ENCODE measurements at regions not wholly inside any gene's neighbourhood (a gene's known extent, or its start where the extent isn't known, plus 50 kb on each side); places are given as distances from the start of the nearest gene placed in this dataset.

DNA sequence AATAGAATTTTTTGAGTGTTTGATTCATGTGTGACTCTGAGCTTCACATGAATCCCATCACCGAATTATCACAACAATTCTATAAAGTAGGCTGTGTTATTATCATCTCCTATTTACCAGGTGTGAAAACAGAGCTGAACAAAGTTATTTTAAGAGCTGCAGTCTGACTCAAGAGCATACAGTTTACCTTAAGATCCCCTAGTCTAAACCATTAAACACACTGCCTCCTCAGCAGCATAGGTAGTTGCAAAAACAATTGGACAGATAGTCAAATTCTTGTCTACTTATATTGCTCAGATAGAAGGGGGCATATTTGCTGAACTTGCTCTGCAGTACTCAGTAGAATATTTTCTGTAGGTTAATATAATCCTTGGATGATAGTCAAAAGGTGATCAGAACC, 219.8 kb upstream of the ATP2B1 start:
- DNase-seq (ENCODE audit: low read depth, low spot score) = no peak

DNA sequence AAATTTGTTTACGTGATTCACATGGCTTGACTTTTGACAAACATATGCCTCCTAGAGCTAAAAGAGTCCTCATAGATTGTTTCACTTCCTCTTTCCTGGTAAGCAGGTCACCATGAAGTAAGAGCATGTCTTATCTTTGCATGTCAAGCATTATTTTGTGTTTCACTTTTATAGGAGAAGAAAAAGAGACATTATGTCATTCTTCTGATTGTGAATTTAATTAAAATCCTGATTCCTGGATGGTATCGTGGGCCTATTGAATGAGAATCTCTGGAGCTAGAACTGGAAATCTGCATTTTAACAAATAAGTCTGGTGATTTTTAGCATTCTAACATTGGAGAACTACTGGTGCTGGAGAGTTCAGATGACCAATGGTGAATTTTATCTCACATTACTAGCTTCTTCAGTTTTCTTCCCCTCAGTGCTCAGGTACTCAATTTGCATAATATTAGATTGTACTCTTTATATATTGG, 218.6 kb upstream of the ATP2B1 start:
- DNase-seq (ENCODE audit: low read depth, low spot score) = no peak

DNA sequence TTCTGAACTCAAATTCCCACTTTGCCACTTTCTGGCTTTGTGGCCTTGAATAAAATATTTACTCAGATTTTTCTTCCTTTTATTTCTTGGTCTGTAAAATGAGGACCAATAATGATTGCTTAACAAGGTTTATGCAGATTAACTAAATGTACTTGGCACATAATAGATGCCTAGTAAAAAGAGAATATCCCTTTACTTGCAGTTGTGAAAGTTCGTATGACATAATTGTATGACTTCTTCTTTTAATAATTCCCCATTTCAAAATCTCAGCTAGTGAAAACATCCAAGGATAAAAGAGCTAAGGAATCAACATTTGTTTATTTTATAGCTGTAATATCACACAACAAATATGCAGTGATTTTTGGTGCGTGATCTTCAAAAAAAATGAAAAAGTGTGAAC, 215.6 kb upstream of the ATP2B1 start:
- no peak for DNase-seq (ENCODE audit: low read depth, low spot score)

DNA sequence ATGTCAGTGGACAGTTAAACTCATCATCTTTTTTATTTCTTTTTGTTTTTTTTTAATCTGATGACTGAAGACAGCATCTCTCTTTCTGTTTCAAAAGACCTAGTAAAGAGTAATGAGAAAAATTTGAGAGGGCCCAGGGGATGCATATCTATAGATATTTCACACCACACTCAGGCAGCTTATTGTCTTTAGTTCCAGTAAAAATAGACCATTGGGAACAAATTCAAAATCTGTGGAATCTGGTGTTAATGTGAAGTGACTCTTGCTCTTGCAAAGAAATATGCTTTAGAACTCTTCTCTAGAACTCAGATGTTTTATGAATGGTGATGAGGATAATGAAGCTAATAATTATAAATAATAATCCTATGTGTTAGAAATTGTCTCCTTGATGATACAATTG, 214.5 kb upstream of the ATP2B1 start:
- DNase-seq (ENCODE audit: low read depth, low spot score) = no peak

DNA sequence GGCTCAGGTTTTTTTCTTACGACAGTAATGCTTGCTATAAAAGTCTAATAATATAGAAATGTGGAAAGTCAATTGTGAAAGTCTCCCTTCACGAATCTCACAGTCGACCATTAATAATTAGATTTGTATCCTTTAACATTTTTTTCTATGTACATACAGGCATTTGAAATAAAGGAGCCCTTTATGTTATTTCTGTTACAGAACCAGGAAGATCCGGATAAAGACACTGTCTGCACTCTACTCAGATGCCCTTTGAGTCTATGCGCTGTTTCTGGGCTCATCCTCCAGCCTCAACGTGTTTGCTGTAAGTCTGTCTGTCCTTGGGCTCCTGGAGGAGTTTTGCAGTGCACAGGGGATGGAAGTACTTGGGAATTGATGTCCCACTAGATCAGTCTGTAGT, 212.2 kb upstream of the ATP2B1 start:
- DNase-seq (ENCODE audit: low read depth, low spot score) = no peak

DNA sequence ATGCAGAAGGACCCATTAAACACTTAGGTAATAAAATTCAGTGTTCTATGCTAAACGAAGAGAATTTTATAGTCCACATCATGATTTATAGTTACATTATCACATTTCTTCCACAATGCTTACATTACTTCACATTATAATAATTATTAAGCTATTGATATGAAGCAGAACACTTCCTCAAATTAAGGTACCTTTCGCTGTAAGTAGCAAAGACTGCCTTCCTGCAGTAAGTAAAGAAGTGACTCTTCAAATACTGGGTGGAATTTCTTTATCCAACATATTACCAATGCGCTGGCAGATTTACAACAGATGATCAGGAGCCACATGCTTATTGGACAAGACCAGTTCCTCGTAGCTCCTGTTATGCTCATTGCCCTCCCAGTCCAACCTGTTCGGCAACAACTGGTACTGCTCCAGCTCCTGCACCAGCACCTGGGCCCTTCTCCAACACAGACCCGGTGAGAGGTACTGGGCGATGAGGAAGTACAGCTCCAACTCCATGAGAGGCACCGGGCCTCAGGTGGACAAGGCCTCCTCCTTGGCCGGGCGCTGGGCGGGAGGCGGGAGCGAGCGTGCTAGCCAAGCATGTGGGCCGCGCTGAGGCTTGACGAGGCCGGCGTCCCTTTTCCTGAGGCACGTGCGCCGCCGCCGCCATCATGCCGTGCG, 210.7 kb upstream of the ATP2B1 start:
- no peak for DNase-seq (ENCODE audit: low read depth, low spot score)

DNA sequence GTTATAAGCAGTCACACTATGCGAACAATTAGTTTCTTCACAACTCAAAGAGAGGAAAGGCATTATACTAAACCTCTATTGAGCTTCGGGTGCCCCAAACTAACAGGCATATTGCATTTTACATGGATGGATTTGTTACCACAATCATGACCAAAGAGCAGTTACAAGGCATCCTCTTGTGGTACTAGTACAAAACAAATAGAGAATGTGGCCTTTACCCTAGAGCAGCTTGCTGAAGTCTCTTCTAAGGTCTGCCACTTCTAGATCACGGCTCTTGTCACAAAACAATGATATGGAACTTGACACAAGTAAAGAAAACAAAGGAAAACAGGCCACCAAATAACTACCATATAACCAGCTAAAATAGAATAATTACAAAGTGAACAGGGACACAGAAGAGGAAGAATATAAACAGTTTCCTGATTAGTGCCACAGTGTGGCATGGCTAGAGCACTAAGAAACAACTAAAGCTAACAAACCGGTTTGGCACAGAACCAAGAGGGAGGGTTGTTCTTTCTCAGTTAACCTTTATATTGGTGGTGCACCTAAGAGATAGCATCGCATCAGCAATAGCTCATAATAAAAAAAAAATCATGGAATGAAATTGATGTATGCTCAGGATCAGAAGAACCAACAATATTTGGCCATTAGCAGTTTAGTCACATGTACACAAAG, 209.7 kb upstream of the ATP2B1 start:
- no peak for DNase-seq (ENCODE audit: low read depth, low spot score)

DNA sequence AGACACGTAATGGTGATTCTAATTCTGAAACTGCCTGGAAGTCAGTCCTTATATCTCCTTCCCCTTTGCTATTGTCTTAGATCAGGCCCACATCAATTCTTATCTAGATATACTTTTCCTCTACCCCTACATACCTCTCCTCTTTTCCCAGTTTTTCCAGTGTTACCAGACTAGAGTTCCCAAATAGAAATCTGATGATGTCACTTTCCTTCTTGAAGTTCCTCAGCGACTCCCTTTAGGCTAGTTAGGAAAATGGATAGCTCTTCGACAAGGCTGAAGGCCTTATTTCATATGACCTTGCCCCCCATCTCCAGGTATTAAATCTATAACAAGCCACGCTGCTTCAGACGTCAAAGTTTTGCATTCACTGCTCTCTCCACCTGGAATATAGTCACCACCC, 201.1 kb upstream of the ATP2B1 start:
- no peak for DNase-seq (ENCODE audit: low read depth, low spot score)

DNA sequence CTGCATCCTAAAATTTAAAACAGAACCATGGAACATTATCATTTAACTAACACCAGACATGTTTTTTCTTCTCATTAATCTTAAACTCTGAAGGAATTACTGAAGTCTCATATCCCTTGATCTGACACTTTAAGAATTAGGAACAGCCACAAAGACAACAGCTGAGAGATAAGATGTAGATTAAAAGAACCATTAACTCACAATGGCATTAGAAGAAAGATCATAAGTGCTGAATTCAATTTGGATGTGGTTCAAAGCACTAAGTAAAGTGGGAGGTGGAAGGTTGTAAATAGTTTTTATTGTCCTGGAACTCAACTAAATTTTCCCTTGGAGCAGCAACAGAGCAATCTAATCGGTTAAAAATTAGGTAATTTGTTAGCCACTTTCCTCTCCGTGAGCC, 199.0 kb upstream of the ATP2B1 start:
- no peak for DNase-seq (ENCODE audit: low read depth, low spot score)

DNA sequence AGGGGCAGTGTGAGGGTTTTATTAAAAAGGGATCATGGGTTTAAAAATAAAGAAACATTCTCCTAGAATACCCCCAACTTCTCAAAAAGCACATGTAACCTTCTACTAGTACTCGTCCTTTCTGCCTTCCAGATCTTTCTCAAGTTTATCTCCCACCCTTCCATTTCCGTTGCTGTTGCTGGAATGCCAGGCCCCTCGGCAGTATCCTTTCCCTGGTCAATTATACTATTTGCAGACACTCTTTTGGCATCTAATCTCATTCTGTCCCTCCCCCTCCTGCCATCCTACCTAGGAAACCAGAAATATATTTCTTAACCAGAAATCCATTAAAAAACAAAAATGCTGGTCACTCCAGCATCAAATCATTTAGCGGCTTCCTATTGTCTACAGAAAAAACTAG, 198.2 kb upstream of the ATP2B1 start:
- DNase-seq (ENCODE audit: low read depth, low spot score) = no peak

DNA sequence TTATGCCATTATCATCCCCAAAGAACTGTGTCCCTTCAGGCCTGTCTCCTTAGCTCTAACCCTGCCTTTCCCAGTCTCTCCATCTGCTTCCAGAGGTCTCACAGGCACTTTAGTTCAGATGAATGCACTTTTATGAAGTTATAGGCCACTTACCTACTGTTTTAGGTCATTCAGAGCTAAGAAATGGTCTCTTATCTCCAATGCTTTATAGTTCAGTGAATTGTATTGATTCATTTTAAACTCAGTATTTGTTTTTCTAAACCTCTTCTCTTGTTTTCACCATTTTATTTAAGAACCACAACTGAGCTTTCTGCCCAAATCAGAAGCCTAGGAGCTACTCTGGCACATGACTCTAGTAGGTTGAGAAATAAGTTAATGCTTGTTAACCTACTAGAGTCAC, 197.5 kb upstream of the ATP2B1 start:
- DNase-seq (ENCODE audit: low read depth, low spot score) = no peak

DNA sequence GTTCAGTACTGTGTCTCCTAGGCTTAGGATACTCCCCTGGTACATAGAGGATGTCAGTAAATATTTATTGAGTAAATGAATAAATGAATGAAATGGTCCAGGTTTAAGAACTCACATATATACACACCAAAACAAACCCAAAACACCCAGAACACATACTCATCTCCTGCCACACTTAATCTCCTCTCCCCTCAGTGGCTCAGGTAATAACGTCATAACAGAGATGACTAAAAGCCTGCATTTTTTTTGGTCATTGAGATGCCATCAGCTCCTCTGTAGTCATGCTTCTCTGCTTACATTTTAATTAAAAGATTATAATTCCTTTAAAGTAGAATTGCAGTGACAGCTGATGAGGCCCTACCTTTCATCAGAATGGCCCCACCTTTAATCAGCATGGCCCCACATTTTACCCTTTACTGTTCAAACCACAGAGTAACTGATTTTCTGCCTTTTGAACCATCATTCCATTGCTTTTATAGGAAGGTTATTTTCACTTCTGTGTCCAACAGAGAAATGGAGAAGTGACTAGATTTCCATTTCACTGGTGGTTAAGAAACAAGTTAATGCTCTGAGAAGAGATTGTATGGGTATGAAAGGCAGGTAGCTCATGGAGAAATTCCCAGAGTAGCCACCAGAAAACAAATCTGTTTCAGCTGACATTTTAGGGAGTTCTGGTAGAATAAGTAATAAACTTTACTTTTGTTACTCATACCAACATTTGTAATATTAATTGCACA, 193.4 kb upstream of the ATP2B1 start:
- no peak for DNase-seq (ENCODE audit: low read depth, low spot score)

DNA sequence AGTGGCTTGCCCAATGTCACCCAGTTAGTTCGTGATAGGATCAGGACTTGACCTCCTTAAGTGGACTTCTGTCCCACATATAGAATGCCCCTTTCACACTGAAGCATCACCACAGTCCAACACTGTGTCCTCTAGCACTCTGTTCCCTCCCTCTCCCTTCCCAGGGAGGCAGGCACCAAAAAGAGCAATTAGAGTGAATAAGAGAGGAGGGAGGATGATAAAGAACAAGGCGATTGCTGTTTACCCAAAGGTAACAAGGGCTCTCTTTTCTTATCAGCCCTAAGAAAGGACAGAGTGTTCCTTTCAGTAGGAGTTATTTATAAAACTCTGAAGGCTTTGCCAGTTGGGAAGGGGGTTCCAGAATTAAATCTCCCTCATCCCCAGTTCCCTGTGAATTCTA, 192.7 kb upstream of the ATP2B1 start:
- no peak for DNase-seq (ENCODE audit: low read depth, low spot score)

DNA sequence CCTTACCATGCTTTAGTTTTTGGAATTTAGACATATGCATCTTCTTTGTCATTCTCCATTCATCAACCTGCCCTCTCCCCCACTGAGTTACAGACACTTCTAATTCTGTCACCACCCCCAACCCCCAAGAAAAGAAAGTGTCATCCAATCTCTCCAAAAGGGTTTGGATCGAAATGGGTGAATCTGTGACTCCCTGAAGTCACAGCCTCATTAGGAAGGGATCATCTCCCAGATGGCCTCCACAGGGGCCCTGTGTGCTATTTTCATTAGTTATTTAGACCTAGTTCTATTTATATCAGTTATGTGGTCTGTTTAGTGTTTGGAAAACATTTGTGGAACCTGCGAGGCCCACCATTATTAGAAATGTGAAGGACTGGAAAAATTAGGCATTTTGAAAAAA, 191.0 kb upstream of the ATP2B1 start:
- DNase-seq (ENCODE audit: low read depth, low spot score) = no peak

DNA sequence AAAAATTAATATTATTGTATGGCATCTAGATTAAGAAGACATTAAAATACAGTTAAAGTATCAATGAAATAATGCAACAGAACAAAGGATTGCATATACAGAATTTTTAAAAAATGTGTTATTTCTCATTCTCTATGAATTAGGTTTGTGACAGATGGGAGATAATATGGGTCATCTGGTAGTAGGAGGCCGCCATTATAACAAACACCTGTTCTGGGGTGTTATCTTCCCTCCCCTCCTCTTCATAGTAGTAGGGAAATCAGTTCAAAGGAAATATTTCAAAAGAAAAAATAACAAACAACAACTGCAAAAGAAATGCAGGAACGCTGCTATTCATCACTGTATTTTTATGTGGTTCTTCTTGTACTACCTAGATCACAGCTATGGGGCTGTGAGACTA, 187.0 kb upstream of the ATP2B1 start:
- no peak for DNase-seq (ENCODE audit: low read depth, low spot score)

DNA sequence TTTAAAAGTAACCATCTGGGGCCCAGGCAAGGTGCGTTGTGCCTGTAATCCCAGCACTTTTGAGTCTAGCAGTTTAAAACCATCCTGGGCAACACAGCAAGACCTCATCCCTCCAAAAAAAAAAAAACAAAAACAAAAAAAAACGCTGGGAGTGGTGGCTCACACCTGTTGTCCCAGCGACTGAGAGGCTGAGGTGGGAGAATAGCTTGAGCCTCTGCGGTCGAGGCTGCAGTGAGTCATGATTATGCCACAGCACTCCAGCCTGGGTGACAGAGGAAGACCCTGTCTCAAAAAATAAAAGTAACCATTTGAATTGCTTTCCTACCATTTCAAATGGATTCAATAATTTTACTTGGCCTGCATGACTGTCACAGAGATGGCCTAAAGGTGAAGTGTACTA, 186.5 kb upstream of the ATP2B1 start:
- DNase-seq (ENCODE audit: low read depth, low spot score) = no peak

DNA sequence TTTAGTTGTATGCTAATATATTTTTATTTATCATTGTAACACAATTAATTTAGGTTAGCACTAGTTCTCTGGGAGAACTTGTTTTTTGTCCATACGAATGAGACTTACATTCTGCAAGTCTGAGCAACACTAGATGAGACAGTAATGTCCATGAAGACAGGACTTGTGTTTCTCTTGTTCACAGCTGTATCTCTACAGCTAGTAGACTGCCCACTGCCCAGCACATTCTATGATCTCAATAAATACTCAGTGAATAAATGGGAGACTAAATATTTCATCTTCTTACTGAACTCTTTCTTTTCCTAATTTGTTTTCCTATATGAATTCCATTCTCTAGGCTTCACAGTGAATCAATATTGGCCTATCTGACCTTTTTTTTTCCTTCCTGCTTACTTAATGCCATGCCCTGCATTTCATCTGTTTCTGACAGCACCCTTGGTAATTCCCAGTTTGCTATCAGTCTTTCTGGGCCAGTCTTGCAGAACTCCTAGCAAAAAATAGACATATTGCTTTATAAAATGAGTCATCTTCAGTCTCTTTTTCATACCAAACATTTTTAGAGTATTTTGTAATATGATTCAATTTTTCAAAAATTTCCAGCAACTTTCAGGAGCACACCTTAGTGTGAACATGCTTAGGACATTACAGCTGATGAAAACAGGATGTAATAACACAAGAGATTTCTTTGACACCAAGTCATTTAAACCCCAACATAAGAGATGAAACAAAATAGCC, 185.5 kb upstream of the ATP2B1 start:
- DNase-seq (ENCODE audit: low read depth, low spot score) = no peak

DNA sequence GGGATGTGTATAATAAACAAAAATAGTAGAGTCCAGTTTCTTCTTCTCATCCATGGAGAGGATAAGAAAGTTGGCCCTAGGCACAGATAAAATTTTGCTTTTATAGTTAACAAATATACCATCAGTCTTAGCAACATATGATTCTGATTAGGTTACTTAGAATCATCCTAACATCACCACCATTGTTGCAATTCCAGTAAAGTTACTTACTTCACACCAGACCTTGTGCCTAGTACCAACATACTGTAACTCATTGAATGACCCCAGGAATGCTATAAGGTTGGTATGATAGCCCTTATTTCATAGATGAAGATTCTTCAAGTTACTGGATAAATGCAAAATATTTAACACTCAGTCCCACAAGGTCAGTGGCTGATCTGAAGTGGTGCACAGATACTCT, 183.8 kb upstream of the ATP2B1 start:
- DNase-seq (ENCODE audit: low read depth, low spot score) = no peak

DNA sequence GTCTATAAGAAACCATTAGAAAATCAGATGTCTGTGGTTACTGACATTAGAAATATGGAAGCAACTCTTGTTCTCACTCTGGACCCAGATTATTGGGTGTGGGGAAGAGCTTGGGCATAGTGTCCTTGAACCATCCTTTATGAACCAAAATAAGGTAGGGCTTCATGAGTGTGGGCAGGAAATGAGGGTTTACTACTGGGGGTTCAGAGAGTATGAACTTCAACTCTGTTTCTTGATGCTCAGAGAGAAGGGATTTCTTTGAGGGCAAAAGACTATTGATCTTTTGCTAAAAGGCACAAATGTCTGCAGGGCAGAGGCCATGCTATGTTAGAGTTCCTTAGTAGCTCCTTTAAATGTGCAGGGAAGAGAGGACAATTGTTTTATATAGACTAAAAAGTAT, 183.3 kb upstream of the ATP2B1 start:
- DNase-seq (ENCODE audit: low read depth, low spot score) = no peak

DNA sequence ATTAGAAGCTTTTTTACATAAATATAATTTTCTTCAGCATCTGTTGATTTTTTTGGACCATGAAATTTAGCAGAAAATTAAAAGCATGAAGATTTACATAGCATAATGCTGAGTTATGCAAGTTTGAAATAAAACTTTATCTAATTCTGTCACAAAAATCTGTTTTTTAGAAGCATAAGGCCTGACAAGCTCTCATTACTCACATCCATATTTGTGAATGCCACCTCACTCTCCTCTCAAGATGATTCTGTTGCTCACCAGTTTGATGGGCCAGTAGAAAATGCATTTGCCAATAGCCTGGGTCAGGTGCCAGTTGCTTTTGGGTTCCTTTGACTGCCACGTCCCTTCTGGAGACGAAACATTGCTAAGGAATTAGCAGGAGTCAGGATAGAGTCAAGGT, 181.5 kb upstream of the ATP2B1 start:
- DNase-seq (ENCODE audit: low read depth, low spot score) = no peak

DNA sequence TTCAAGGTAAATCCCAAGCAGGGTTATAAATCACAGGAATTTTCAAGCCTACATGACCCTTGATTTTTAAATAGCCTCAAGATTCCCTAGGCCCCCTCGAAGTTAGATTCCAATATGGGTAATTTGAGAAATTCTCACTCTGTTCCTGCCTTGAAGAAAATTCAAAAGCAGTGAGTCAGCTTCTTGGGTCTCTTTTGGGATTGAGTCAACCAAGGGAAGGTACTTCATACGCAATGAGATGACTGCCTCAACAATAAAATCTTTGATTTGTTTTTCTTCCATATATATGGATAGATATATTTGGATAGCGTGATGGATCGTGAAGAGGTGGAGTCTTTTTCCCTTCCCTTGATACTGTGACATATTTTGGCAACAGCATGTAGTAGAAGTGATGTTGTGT, 180.4 kb upstream of the ATP2B1 start:
- DNase-seq (ENCODE audit: low read depth, low spot score) = no peak

DNA sequence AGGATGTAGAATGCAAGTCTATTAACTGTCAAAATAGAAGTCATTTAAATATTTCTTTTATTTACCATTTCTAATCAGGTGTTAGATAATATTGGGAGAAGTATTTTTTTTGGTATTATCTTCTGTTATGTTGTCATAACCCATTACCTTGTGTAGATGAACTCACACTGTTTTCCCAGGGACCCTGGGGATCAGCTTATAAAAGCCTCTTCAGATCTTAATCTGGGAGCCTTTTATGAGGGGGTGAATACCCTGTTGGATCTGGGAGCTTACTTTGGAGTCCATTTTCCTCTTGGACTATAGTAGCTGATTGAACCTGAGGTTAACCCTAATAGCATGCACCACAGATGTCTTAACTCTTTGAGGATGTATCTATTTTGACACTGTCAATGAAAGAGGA, 176.3 kb upstream of the ATP2B1 start:
- no peak for DNase-seq (ENCODE audit: low read depth, low spot score)

Data from smooth muscle cell of the brain vasculature (primary cell).